WTC11 (cell line): ENCODE measurements at regions not wholly inside any gene's neighbourhood (a gene's known extent, or its start where the extent isn't known, plus 50 kb on each side); places are given as distances from the start of the nearest gene placed in this dataset.

ENCODE experiments used
- ATAC-seq: fragments of 200-7000 bp; cut with Tn5 transposase; 2 replicates; pipeline ENCODE4 v1.10.0; 2021; ENCODE audit warnings: mild to moderate bottlenecking, moderate library complexity
- CTCF ChIA-PET: fragments of 300-600 bp; sonication (Branson Sonifier 250); formaldehyde crosslinking; loops from one replicate; lab custom pipeline; 2021; ENCODE audit warnings: antibody characterized with exemption; lab: Charles Lee
- POLR2A ChIA-PET: fragments of 350-600 bp; sonication (Branson Sonifier 250); formaldehyde crosslinking; loops from one replicate; lab custom pipeline; 2021; ENCODE audit warnings: antibody characterized with exemption; lab: Charles Lee
- DNase-seq: peaks from one replicate; pipeline ENCODE4 v3.0.0; 2021; ENCODE audit warnings: low spot score
- H3K27ac Mint-ChIP-seq: 2 replicates; pipeline ENCODE4 v1.8.0; 2021; ENCODE audit warnings: mixed read lengths
- H3K27me3 Mint-ChIP-seq: 2 replicates; pipeline ENCODE4 v1.8.0; 2021; ENCODE audit warnings: low read depth, mild to moderate bottlenecking, moderate library complexity, mixed read lengths
- H3K36me3 Mint-ChIP-seq: 2 replicates; pipeline ENCODE4 v1.8.0; 2021; ENCODE audit warnings: mixed read lengths
- H3K4me1 Mint-ChIP-seq: 2 replicates; pipeline ENCODE4 v1.8.0; 2022; ENCODE audit warnings: mixed read lengths
- H3K4me3 Mint-ChIP-seq: 2 replicates; pipeline ENCODE4 v1.8.0; 2021; ENCODE audit warnings: mild to moderate bottlenecking, moderate library complexity, mixed read lengths
- H3K9me3 Mint-ChIP-seq: 2 replicates; pipeline ENCODE4 v1.8.0; 2021; ENCODE audit warnings: mixed read lengths
- E2F5 ChIP-seq: sonication (generic); formaldehyde crosslinking; IDR thresholded peaks from 2 replicates; pipeline ENCODE4 v1.8.1; 2022; ENCODE audit warnings: mild to moderate bottlenecking, moderate library complexity, missing genetic modification reagents
- GRHL2 ChIP-seq: fragments of 250-450 bp; sonication (Bioruptor Pico); IDR thresholded peaks from 2 replicates; pipeline ENCODE4 v1.8.0; 2022; ENCODE audit warnings: mild to moderate bottlenecking, moderate library complexity; ENCODE audit not compliant: insufficient replicate concordance, severe bottlenecking
- NFYB ChIP-seq: sonication (generic); formaldehyde crosslinking; conservative IDR thresholded peaks from 2 replicates; pipeline ENCODE4 v1.8.0; 2022; ENCODE audit warnings: low read depth, missing genetic modification reagents
- PRRX2 ChIP-seq: fragments of 250-450 bp; sonication (Bioruptor Pico); IDR thresholded peaks from 2 replicates; pipeline ENCODE4 v1.8.0; 2021; ENCODE audit warnings: mild to moderate bottlenecking
- RORB ChIP-seq: fragments of 250-450 bp; sonication (Bioruptor Pico); IDR thresholded peaks from 2 replicates; pipeline ENCODE4 v1.9.0; 2021; ENCODE audit warnings: mild to moderate bottlenecking
- TEAD1 ChIP-seq: sonication (generic); formaldehyde crosslinking; IDR thresholded peaks from 2 replicates; pipeline ENCODE4 v1.8.0; 2022; ENCODE audit warnings: mild to moderate bottlenecking, missing genetic modification reagents
- ZNF121 ChIP-seq: sonication (generic); formaldehyde crosslinking; IDR thresholded peaks from 2 replicates; pipeline ENCODE4 v1.8.0; 2023; ENCODE audit warnings: missing genetic modification reagents
- ZNF138 ChIP-seq: sonication (generic); formaldehyde crosslinking; conservative IDR thresholded peaks from 2 replicates; pipeline ENCODE4 v1.8.1; 2022; ENCODE audit warnings: mild to moderate bottlenecking, moderate library complexity, missing genetic modification reagents
- ZNF219 ChIP-seq: sonication (generic); formaldehyde crosslinking; IDR thresholded peaks from 2 replicates; pipeline ENCODE4 v1.8.0; 2023; ENCODE audit warnings: missing genetic modification reagents, mild to moderate bottlenecking, borderline replicate concordance
- TF ChIP-seq, protein P1 (sequence below): sonication (generic); formaldehyde crosslinking; IDR thresholded peaks from 2 replicates; pipeline ENCODE4 v1.8.1; 2022; ENCODE audit warnings: mild to moderate bottlenecking, missing genetic modification reagents, moderate library complexity, borderline replicate concordance
- TF ChIP-seq, protein P2 (sequence below): sonication (generic); formaldehyde crosslinking; IDR thresholded peaks from 2 replicates; pipeline ENCODE4 v1.8.0; 2022; ENCODE audit warnings: mild to moderate bottlenecking, missing genetic modification reagents
- TF ChIP-seq, protein P3 (sequence below): sonication (generic); formaldehyde crosslinking; IDR thresholded peaks from 2 replicates; pipeline ENCODE4 v1.8.0; 2023; ENCODE audit warnings: missing genetic modification reagents
- TF ChIP-seq, protein P4 (sequence below): fragments of 250-450 bp; sonication (Bioruptor Pico); IDR thresholded peaks from 2 replicates; pipeline ENCODE4 v1.9.0; 2021; ENCODE audit warnings: moderate library complexity, mild to moderate bottlenecking, inconsistent platforms, borderline replicate concordance
- TF ChIP-seq, protein P5 (sequence below): sonication (generic); formaldehyde crosslinking; conservative IDR thresholded peaks from 2 replicates; pipeline ENCODE4 v1.8.1; 2022; ENCODE audit warnings: mild to moderate bottlenecking, missing genetic modification reagents
- TF ChIP-seq, protein P6 (sequence below): sonication (generic); formaldehyde crosslinking; IDR thresholded peaks from 2 replicates; pipeline ENCODE4 v1.8.0; 2022; ENCODE audit warnings: missing genetic modification reagents
- TF ChIP-seq, protein P7 (sequence below): sonication (generic); formaldehyde crosslinking; IDR thresholded peaks from 2 replicates; pipeline ENCODE4 v1.8.0; 2023; ENCODE audit warnings: mild to moderate bottlenecking, missing genetic modification reagents

- TF ChIP-seq, protein P1, sequence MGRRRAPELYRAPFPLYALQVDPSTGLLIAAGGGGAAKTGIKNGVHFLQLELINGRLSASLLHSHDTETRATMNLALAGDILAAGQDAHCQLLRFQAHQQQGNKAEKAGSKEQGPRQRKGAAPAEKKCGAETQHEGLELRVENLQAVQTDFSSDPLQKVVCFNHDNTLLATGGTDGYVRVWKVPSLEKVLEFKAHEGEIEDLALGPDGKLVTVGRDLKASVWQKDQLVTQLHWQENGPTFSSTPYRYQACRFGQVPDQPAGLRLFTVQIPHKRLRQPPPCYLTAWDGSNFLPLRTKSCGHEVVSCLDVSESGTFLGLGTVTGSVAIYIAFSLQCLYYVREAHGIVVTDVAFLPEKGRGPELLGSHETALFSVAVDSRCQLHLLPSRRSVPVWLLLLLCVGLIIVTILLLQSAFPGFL = no peak
- TF ChIP-seq, protein P2, sequence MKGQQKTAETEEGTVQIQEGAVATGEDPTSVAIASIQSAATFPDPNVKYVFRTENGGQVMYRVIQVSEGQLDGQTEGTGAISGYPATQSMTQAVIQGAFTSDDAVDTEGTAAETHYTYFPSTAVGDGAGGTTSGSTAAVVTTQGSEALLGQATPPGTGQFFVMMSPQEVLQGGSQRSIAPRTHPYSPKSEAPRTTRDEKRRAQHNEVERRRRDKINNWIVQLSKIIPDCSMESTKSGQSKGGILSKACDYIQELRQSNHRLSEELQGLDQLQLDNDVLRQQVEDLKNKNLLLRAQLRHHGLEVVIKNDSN (CRISPR knock-in tag) = no peak
- TF ChIP-seq NFYB (CRISPR knock-in tag) = no peak
- no peak for TF ChIP-seq ZNF138 (CRISPR knock-in tag)
- TF ChIP-seq E2F5 = no peak
- TF ChIP-seq, protein P3, sequence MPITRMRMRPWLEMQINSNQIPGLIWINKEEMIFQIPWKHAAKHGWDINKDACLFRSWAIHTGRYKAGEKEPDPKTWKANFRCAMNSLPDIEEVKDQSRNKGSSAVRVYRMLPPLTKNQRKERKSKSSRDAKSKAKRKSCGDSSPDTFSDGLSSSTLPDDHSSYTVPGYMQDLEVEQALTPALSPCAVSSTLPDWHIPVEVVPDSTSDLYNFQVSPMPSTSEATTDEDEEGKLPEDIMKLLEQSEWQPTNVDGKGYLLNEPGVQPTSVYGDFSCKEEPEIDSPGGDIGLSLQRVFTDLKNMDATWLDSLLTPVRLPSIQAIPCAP (CRISPR knock-in tag) = no peak
- no peak for TF ChIP-seq ZNF121 (CRISPR knock-in tag)
- no peak for TF ChIP-seq RORB (CRISPR knock-in tag)
- TF ChIP-seq, protein P4, sequence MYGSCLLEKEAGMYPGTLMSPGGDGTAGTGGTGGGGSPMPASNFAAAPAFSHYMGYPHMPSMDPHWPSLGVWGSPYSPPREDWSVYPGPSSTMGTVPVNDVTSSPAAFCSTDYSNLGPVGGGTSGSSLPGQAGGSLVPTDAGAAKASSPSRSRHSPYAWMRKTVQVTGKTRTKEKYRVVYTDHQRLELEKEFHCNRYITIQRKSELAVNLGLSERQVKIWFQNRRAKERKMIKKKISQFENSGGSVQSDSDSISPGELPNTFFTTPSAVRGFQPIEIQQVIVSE = no peak
- TF ChIP-seq PRRX2 (CRISPR knock-in tag) = no peak
- TF ChIP-seq, protein P5, sequence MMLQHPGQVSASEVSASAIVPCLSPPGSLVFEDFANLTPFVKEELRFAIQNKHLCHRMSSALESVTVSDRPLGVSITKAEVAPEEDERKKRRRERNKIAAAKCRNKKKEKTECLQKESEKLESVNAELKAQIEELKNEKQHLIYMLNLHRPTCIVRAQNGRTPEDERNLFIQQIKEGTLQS (CRISPR knock-in tag) = no peak
Measured at GRCh38 chr3:147613725-147614124, 204.6 kb downstream of the ZIC1 start (continued).

GRCh38 chr3:147614210-147614609 is 205.0 kb downstream of the ZIC1 start:
- no peaks in the 10 kb centered on the region for H3K36me3 Mint-ChIP-seq
- DNase-seq = no peak
- POLR2A ChIA-PET = no interaction called here
- no peak for TF ChIP-seq TEAD1 (CRISPR knock-in tag)
- TF ChIP-seq ZNF138 (CRISPR knock-in tag) = no peak
- TF ChIP-seq, protein P6, sequence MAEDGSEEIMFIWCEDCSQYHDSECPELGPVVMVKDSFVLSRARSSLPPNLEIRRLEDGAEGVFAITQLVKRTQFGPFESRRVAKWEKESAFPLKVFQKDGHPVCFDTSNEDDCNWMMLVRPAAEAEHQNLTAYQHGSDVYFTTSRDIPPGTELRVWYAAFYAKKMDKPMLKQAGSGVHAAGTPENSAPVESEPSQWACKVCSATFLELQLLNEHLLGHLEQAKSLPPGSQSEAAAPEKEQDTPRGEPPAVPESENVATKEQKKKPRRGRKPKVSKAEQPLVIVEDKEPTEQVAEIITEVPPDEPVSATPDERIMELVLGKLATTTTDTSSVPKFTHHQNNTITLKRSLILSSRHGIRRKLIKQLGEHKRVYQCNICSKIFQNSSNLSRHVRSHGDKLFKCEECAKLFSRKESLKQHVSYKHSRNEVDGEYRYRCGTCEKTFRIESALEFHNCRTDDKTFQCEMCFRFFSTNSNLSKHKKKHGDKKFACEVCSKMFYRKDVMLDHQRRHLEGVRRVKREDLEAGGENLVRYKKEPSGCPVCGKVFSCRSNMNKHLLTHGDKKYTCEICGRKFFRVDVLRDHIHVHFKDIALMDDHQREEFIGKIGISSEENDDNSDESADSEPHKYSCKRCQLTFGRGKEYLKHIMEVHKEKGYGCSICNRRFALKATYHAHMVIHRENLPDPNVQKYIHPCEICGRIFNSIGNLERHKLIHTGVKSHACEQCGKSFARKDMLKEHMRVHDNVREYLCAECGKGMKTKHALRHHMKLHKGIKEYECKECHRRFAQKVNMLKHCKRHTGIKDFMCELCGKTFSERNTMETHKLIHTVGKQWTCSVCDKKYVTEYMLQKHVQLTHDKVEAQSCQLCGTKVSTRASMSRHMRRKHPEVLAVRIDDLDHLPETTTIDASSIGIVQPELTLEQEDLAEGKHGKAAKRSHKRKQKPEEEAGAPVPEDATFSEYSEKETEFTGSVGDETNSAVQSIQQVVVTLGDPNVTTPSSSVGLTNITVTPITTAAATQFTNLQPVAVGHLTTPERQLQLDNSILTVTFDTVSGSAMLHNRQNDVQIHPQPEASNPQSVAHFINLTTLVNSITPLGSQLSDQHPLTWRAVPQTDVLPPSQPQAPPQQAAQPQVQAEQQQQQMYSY (CRISPR knock-in tag) = no peak
- TF ChIP-seq, protein P7, sequence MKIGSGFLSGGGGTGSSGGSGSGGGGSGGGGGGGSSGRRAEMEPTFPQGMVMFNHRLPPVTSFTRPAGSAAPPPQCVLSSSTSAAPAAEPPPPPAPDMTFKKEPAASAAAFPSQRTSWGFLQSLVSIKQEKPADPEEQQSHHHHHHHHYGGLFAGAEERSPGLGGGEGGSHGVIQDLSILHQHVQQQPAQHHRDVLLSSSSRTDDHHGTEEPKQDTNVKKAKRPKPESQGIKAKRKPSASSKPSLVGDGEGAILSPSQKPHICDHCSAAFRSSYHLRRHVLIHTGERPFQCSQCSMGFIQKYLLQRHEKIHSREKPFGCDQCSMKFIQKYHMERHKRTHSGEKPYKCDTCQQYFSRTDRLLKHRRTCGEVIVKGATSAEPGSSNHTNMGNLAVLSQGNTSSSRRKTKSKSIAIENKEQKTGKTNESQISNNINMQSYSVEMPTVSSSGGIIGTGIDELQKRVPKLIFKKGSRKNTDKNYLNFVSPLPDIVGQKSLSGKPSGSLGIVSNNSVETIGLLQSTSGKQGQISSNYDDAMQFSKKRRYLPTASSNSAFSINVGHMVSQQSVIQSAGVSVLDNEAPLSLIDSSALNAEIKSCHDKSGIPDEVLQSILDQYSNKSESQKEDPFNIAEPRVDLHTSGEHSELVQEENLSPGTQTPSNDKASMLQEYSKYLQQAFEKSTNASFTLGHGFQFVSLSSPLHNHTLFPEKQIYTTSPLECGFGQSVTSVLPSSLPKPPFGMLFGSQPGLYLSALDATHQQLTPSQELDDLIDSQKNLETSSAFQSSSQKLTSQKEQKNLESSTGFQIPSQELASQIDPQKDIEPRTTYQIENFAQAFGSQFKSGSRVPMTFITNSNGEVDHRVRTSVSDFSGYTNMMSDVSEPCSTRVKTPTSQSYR (CRISPR knock-in tag) = no peak
- no peak for TF ChIP-seq ZNF219 (CRISPR knock-in tag)
- TF ChIP-seq GRHL2 (CRISPR knock-in tag) = no peak
- CTCF ChIA-PET = no interaction called here
- no peaks in the 10 kb centered on the region for H3K27me3 Mint-ChIP-seq
- no peak for ATAC-seq
- H3K27ac Mint-ChIP-seq = no peak overlapping the region
- H3K9me3 Mint-ChIP-seq = no peaks in the 10 kb centered on the region
- peaks cover 20% of the 10 kb centered on the region for H3K4me1 Mint-ChIP-seq
- H3K4me3 Mint-ChIP-seq = no peak overlapping the region
